HCT116 (cell line): ENCODE measurements at regions not wholly inside any gene's neighbourhood (a gene's known extent, or its start where the extent isn't known, plus 50 kb on each side); places are given as distances from the start of the nearest gene placed in this dataset.

Experiments used
- ATAC-seq: fragments of 200-7000 bp; cut with Tn5 transposase; 2 replicates; pipeline ENCODE4 v1.9.1; 2020; ENCODE audit warnings: mild to moderate bottlenecking, moderate library complexity
- BruUV-seq: library from RNA; stranded (reverse); fragments of 400-500 nt; replicated peaks from 2 replicates; lab custom pipeline; 2021; lab: Mats Ljungman, UMichigan
- CTCF ChIA-PET: fragments of 300-600 bp; sonication (Branson Sonifier 250); formaldehyde crosslinking; loops from one replicate; lab custom pipeline; 2021; ENCODE audit warnings: antibody characterized with exemption; lab: Charles Lee
- POLR2A ChIA-PET: fragments of 300-600, 350-600 bp; sonication (Branson Sonifier 250); formaldehyde crosslinking; loops from one replicate; lab custom pipeline; 2021; ENCODE audit warnings: antibody characterized with exemption; lab: Charles Lee
- RAD21 ChIA-PET, 2 experiments: fragments of 300-600 bp; sonication (Branson Sonifier 250); formaldehyde crosslinking; loops; one replicate each; lab custom pipeline; 2023; ENCODE audit warnings: low total read pairs in 2 of 2; ENCODE audit not compliant: uncharacterized antibody in 2 of 2, unreplicated experiment in 2 of 2, low non-redundant PET in 1 of 2; lab: Charles Lee
- DNase-seq: peaks from one replicate; pipeline ENCODE4 v3.0.0-alpha.2; 2010; ENCODE audit warnings: low read depth, low spot score
- H2AFZ ChIP-seq: fragments of 200-600 bp; shearing (Covaris generic), sonication (generic); 2 replicates; pipeline ENCODE4 v1.6.1; 2017; ENCODE audit warnings: low read depth, mixed run types, mixed read lengths, antibody characterized with exemption, low read length; ENCODE audit not compliant: poor library complexity, severe bottlenecking
- H3K27ac ChIP-seq: 2 replicates; pipeline ENCODE4 v1.5.1; 2012; ENCODE audit warnings: low read depth, low read length
- H3K27me3 ChIP-seq: fragments of 200-600 bp; sonication (generic); 2 replicates; pipeline ENCODE4 v1.6.1; 2016; ENCODE audit warnings: mixed run types, low read length, mixed read lengths; ENCODE audit not compliant: insufficient read depth
- H3K36me3 ChIP-seq, 2 experiments: fragments of 200-500 bp in 1 of 2; fragments of 200-600 bp in 1 of 2; sonication (Bioruptor generic) in 1 of 2; sonication (generic) in 1 of 2; 2 replicates each; pipeline versions ENCODE4 v1.5.1 to v1.6.1; 2014 to 2016; ENCODE audit warnings: low read length in 2 of 2, inconsistent platforms in 1 of 2, mixed read lengths in 1 of 2, mixed run types in 1 of 2; ENCODE audit not compliant: insufficient read depth in 2 of 2, control insufficient read depth in 1 of 2
- H3K4me1 ChIP-seq, 2 experiments: fragments of 200-600 bp in 1 of 2; sonication (generic) in 1 of 2; 2 replicates each; pipeline versions ENCODE4 v1.5.1 to v1.6.1; 2012 to 2017; ENCODE audit warnings: low read length in 2 of 2, inconsistent platforms in 1 of 2, mild to moderate bottlenecking in 1 of 2, mixed read lengths in 1 of 2, mixed run types in 1 of 2, moderate library complexity in 1 of 2; ENCODE audit not compliant: insufficient read depth in 2 of 2, control insufficient read depth in 1 of 2
- H3K4me2 ChIP-seq: fragments of 200-600 bp; sonication (generic); 2 replicates; pipeline ENCODE4 v1.6.1; 2017; ENCODE audit warnings: mixed run types, low read length, mixed read lengths
- H3K4me3 ChIP-seq, 2 experiments: fragments of 200-600 bp in 1 of 2; sonication (generic) in 1 of 2; replicated peaks in 1 of 2; 2 replicates each; pipeline ENCODE4 v1.5.1; 2011 to 2016; ENCODE audit warnings: low read length in 2 of 2, control low read depth in 1 of 2, low read depth in 1 of 2, mild to moderate bottlenecking in 1 of 2, mixed read lengths in 1 of 2, mixed run types in 1 of 2
- H3K79me2 ChIP-seq: fragments of 200-600 bp; sonication (generic); 2 replicates; pipeline ENCODE4 v1.6.1; 2017; ENCODE audit warnings: mild to moderate bottlenecking, mixed run types, low read length, moderate library complexity, mixed read lengths; ENCODE audit not compliant: insufficient read depth
- H3K9ac ChIP-seq: fragments of 200-600 bp; sonication (generic); 2 replicates; pipeline ENCODE4 v1.6.1; 2016; ENCODE audit warnings: low read length, mixed read lengths
- H3K9me2 ChIP-seq: fragments of 200-600 bp; sonication (generic), shearing (Covaris generic); 2 replicates; pipeline ENCODE4 v1.6.1; 2017; ENCODE audit warnings: mixed run types, mild to moderate bottlenecking, moderate library complexity; ENCODE audit not compliant: insufficient read depth
- H3K9me3 ChIP-seq, 2 experiments: fragments of 200-500 bp in 1 of 2; fragments of 200-600 bp in 1 of 2; sonication (Bioruptor generic) in 1 of 2; sonication (generic) in 1 of 2; 2 replicates each; pipeline ENCODE4 v1.6.1; 2014 to 2017; ENCODE audit warnings: low read length in 2 of 2, mixed read lengths in 2 of 2, inconsistent platforms in 1 of 2, low read depth in 1 of 2, mild to moderate bottlenecking in 1 of 2, mixed run types in 1 of 2, moderate library complexity in 1 of 2; ENCODE audit not compliant: control insufficient read depth in 1 of 2, insufficient read depth in 1 of 2
- H4K20me1 ChIP-seq: fragments of 200-600 bp; sonication (generic), shearing (Covaris generic); 2 replicates; pipeline ENCODE4 v1.6.1; 2017; ENCODE audit warnings: mixed run types, mild to moderate bottlenecking, moderate library complexity; ENCODE audit not compliant: insufficient read depth
- ATF3 ChIP-seq: IDR thresholded peaks from 2 replicates; pipeline ENCODE4 v1.6.1; 2012
- CTCF ChIP-seq, 3 experiments: fragments of 200-600 bp in 1 of 3; sonication (generic) in 1 of 3; IDR thresholded peaks in 2 of 3; conservative IDR thresholded peaks in 1 of 3; 2 replicates each; pipeline ENCODE4 v1.5.1; 2012 to 2017; ENCODE audit warnings: low read depth in 2 of 3, low read length in 2 of 3, antibody characterized with exemption in 1 of 3, borderline replicate concordance in 1 of 3, control low read depth in 1 of 3, mild to moderate bottlenecking in 1 of 3, mixed read lengths in 1 of 3, mixed run types in 1 of 3, moderate library complexity in 1 of 3; ENCODE audit not compliant: insufficient read depth in 1 of 3
- EGR1 ChIP-seq: IDR thresholded peaks from 2 replicates; pipeline ENCODE4 v1.6.1; 2012; ENCODE audit warnings: low read depth
- EZH2phosphoT487 ChIP-seq: fragments of 200-600 bp; IDR thresholded peaks from 2 replicates; pipeline ENCODE4 v1.6.1; 2018; ENCODE audit warnings: antibody characterized with exemption, borderline replicate concordance
- FOSL1 ChIP-seq: IDR thresholded peaks from 2 replicates; pipeline ENCODE4 v1.6.1; 2012; ENCODE audit warnings: low read depth
- JUND ChIP-seq: IDR thresholded peaks from 2 replicates; pipeline ENCODE4 v1.6.1; 2012
- POLR2A ChIP-seq: IDR thresholded peaks from 2 replicates; pipeline ENCODE4 v1.7.0; 2011; ENCODE audit warnings: borderline replicate concordance; ENCODE audit not compliant: insufficient read depth, insufficient read length; ENCODE audit errors: extremely low read depth
- POLR2AphosphoS5 ChIP-seq: IDR thresholded peaks from 2 replicates; pipeline ENCODE4 v1.6.1; 2011; ENCODE audit warnings: mild to moderate bottlenecking, low read depth, low read length, moderate library complexity
- RAD21 ChIP-seq: IDR thresholded peaks from 2 replicates; pipeline ENCODE4 v1.6.1; 2012; ENCODE audit warnings: low read depth, mild to moderate bottlenecking
- SIN3A ChIP-seq: IDR thresholded peaks from 2 replicates; pipeline ENCODE4 v1.6.1; 2012; ENCODE audit warnings: low read depth
- SP1 ChIP-seq: IDR thresholded peaks from 2 replicates; pipeline ENCODE4 v1.6.1; 2012; ENCODE audit warnings: low read depth
- SRF ChIP-seq: IDR thresholded peaks from 2 replicates; pipeline ENCODE4 v1.6.1; 2012; ENCODE audit warnings: low read depth
- TCF7L2 ChIP-seq: IDR thresholded peaks from 2 replicates; pipeline ENCODE4 v1.7.0; 2011; ENCODE audit warnings: borderline replicate concordance, inconsistent platforms; ENCODE audit not compliant: insufficient read depth, insufficient read length; ENCODE audit errors: extremely low read depth
- ZBTB33 ChIP-seq: IDR thresholded peaks from 2 replicates; pipeline ENCODE4 v1.6.1; 2011; ENCODE audit warnings: mild to moderate bottlenecking, low read length, moderate library complexity; ENCODE audit not compliant: insufficient replicate concordance; ENCODE audit errors: extremely low read depth
- ZNF274 ChIP-seq: fragments of 200-500 bp; sonication (Bioruptor generic); IDR thresholded peaks from 2 replicates; pipeline ENCODE4 v1.6.1; 2014; ENCODE audit warnings: mild to moderate bottlenecking, low read depth, low read length, inconsistent platforms
- intact Hi-C: fragments of 100-400 bp; cut with micrococcal nuclease; formaldehyde crosslinking; loops from 2 replicates; pipeline ENCODE4 v1.10.0; 2022

- TF ChIP-seq ATF3 (no peak), FOSL1 (no peak)
These were observed 521.6 kb upstream of the ZNF337 start (continued) for GRCh38 chr20:26218301-26218700.

- BruUV-seq: no TSS peak
- POLR2A ChIA-PET: interaction anchor here (0.9 kb wide), 1 partner anchor 12 kb away, joined by 3 read pairs; no protein-coding TSS in a partner anchor
- no peaks in the 10 kb centered on the region for H4K20me1 ChIP-seq
- RAD21 ChIA-PET: no interaction called here
- intact Hi-C loops: loop anchor here (10.0 kb wide), 2 partner anchors 51 to 119 kb away; no protein-coding TSS in a partner anchor
- H3K79me2 ChIP-seq: no peaks in the 10 kb centered on the region
- no peaks in the 10 kb centered on the region for H3K4me1 ChIP-seq
- H3K36me3 ChIP-seq: no peaks in the 10 kb centered on the region
- no peak overlapping the region for H3K4me2 ChIP-seq
- H3K27ac ChIP-seq: no peak overlapping the region
- no peak for ATAC-seq
- no peak overlapping the region for H3K9ac ChIP-seq
- no peaks in the 10 kb centered on the region for H3K9me3 ChIP-seq
- H3K27me3 ChIP-seq: peaks cover 15% of the 10 kb centered on the region
- TF ChIP-seq SP1 (no peak), ZNF274 (no peak), POLR2A (no peak)
- CTCF ChIA-PET: no interaction called here
- no peak overlapping the region for H2AFZ ChIP-seq
- H3K4me3 ChIP-seq: no peak overlapping the region
- no peaks in the 10 kb centered on the region for H3K9me2 ChIP-seq
- DNase-seq: no peak
These were observed 519.4 kb upstream of the ZNF337 start for GRCh38 chr20:26216025-26216424.

- H3K27ac ChIP-seq: no peak overlapping the region
- no peak overlapping the region for H3K9ac ChIP-seq
- no peaks in the 10 kb centered on the region for H3K4me1 ChIP-seq
- intact Hi-C loops: loop anchor here (10.0 kb wide), 2 partner anchors 50 to 120 kb away; no protein-coding TSS in a partner anchor
- H4K20me1 ChIP-seq: no peaks in the 10 kb centered on the region
- ChIA-PET CTCF (no interaction called here), POLR2A (no interaction called here), RAD21 (no interaction called here)
- H3K4me2 ChIP-seq: no peak overlapping the region
- no peak overlapping the region for H2AFZ ChIP-seq
- H3K4me3 ChIP-seq: no peak overlapping the region
- no peak for DNase-seq
- H3K9me2 ChIP-seq: no peaks in the 10 kb centered on the region
- no peaks in the 10 kb centered on the region for H3K9me3 ChIP-seq
- no peaks in the 10 kb centered on the region for H3K79me2 ChIP-seq
- ATAC-seq: no peak
- H3K27me3 ChIP-seq: peaks cover 15% of the 10 kb centered on the region
- H3K36me3 ChIP-seq: no peaks in the 10 kb centered on the region; a peak in 1 of 4 replicates
- BruUV-seq: no TSS peak
- TF ChIP-seq ZBTB33: no peak
- TF ChIP-seq ZNF274: no peak
- no peak for TF ChIP-seq JUND
- TF ChIP-seq TCF7L2: no peak
- TF ChIP-seq SP1: no peak
- TF ChIP-seq RAD21: no peak
- no peak for TF ChIP-seq EGR1
- TF ChIP-seq SRF: no peak
- no peak for TF ChIP-seq POLR2AphosphoS5
- no peak for TF ChIP-seq CTCF (IDR thresholded peaks at IDR 0.05 in 2 of 3, conservative IDR thresholded peaks at IDR 0.05 in 1 of 3; ENCODE audit: borderline replicate concordance in 1 of 3, insufficient read depth in 1 of 3, low read depth in 2 of 3, low read length in 2 of 3)
- TF ChIP-seq EZH2phosphoT487: no peak
- no peak for TF ChIP-seq SIN3A
These were observed 518.3 kb upstream of the ZNF337 start for GRCh38 chr20:26214991-26215390.
